ENCODE measurements at regions not wholly inside any gene's neighbourhood (a gene's known extent, or its start where the extent isn't known, plus 50 kb on each side); places are given as distances from the start of the nearest gene placed in this dataset.

DNA sequence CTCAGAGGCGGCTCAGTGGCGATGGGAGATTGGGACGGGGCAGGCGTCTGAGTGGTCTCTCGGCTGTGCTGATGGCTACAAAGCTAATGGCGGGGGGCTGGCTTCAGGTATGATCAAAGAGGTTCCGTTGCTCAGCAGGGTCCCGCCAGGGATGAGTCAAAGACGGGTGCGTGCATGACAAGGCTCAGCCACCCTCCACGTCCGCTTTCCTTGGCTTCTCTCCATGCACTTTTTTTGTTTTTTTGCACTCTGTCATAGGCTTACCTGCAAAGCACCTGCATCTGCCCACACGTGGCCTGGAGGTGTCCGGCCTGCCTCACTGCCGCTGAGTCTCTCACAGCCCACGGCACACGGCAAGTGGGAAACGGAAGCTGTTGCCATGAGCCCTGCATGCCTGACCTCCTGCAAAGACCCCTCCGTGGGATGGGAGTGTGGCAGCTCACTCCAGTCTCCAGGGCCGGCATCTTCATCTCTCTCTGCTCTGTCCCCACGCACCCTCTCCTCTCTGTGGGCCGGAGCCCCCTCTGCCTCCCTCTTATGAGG lies 85.5 kb upstream of the ZNF469 start:
- Mint-ChIP-seq H3K27me3 (peaks cover 6% of the 10 kb centered on the region), H3K27ac (no peak overlapping the region), H3K4me3 (no peak overlapping the region), H3K9me3 (no peaks in the 10 kb centered on the region), H3K4me1 (no peaks in the 10 kb centered on the region), H3K36me3 (no peaks in the 10 kb centered on the region)

DNA sequence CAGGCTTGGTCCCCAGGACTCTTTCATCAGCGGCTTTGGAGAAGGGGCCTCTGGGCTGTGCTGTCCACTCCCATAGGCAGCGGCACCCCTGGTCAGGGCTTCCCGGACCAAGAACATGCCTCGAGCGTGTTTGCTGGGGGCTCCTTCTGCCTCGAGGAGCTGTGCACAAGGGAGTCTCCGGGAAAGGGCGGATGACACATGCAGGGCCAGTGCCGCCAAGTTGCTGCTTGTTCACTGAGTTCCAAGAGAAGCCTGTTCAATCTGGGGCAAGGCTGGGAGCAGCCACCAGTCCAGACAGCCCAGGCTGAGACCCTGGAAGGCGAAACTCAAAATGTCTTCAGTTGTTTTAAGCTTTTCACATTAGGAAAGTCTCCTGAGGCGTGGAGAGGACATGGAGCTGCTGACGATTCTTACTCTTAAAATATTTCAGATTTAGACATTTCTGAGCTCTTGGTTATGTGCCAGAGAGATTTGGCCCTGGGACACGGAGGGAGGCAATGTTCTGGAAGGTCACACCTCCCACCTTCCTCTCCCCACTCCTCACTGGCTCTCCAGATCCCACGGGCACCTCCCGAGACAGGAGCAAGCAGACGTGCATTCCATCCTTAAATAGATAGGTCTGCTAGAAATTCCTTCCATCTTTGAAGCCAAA lies 84.5 kb upstream of the ZNF469 start:
- peaks cover 4% of the 10 kb centered on the region for H3K27me3 Mint-ChIP-seq
- no peak overlapping the region for H3K27ac Mint-ChIP-seq
- no peak overlapping the region for H3K4me3 Mint-ChIP-seq
- H3K9me3 Mint-ChIP-seq = no peaks in the 10 kb centered on the region
- no peaks in the 10 kb centered on the region for H3K36me3 Mint-ChIP-seq
- no peaks in the 10 kb centered on the region for H3K4me1 Mint-ChIP-seq

DNA sequence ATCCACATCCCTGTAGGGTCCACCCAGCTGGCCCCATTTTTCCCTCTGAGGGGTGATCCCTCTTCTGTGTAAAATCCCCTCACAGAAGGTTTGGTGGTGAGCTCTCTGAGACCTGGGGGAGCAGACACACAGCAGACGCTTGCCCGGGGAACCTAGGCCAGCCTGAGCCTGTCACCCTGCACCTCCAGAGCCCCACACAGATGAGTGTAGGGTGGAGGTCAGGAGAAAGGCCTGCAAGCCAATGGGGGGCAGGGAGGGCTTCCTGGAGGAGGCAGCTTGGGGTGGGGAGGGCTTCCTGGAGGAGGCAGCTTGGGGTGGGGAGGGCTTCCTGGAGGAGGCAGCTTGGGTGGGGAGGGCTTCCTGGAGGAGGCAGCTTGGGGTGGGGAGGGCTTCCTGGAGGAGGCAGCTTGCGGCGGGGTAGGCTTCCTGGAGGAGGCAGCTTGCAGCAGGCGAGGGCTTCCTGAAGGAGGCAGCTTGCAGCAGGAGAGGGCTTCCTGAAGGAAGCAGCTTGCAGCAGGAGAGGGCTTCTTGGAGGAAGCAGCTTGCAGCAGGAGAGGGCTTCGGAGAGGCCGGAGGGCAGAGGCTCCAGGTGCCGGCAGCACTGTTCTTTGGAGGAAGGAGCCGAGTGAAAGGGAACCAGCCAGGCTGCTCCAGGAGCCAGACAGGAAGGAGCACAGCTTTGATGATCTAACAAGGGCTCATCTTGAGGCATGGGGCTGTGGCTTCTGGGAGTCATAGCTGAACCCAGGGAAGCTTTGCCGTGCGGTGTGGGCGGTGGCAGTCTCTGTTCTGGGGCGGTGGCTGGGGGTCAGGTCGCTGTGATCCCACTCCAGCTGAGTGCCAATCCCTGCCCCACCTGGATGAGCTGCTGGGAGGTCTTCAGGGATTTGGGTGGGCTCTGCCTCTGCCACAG lies 83.7 kb upstream of the ZNF469 start:
- Mint-ChIP-seq H3K4me3 (no peak overlapping the region), H3K27ac (no peak overlapping the region), H3K4me1 (no peaks in the 10 kb centered on the region), H3K27me3 (peaks cover 4% of the 10 kb centered on the region), H3K36me3 (no peaks in the 10 kb centered on the region), H3K9me3 (no peaks in the 10 kb centered on the region)

DNA sequence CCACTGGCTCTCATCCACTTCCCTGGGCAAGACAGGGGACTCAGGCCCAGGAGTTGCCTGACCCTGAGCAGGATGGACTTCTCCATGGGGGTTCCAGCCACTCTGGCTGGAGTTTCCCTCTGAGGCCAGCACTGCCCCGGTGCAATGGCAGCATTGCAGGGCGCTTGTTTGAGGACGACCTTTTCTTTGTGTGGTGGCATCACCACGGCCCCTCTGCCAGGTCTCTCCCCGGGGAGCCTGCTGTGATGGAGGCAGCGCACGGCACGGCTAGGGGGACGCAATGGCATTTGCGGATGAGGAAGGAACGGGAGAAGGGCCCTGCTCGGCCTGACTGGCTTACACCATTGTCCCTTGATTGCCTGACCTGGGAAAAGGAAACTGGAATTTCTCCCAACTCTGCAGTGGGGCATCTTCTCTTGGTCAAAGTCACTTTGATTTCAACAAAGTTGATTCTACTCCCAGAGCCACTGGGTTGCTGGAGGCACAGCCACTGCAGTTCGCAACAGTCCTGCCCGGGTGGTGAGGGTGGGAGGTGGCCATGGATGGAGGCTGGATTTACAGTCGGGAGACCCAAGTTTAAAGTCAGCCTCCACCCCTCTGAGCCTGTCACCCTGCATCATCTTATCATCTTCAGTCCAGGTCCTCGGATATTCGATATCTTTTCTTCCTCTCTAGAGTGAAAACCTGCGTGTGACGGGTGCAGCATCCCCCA lies 82.9 kb upstream of the ZNF469 start:
- no peaks in the 10 kb centered on the region for H3K36me3 Mint-ChIP-seq
- peaks cover 4% of the 10 kb centered on the region for H3K27me3 Mint-ChIP-seq
- no peak overlapping the region for H3K4me3 Mint-ChIP-seq
- H3K27ac Mint-ChIP-seq = no peak overlapping the region
- H3K4me1 Mint-ChIP-seq = no peaks in the 10 kb centered on the region
- H3K9me3 Mint-ChIP-seq = no peaks in the 10 kb centered on the region

DNA sequence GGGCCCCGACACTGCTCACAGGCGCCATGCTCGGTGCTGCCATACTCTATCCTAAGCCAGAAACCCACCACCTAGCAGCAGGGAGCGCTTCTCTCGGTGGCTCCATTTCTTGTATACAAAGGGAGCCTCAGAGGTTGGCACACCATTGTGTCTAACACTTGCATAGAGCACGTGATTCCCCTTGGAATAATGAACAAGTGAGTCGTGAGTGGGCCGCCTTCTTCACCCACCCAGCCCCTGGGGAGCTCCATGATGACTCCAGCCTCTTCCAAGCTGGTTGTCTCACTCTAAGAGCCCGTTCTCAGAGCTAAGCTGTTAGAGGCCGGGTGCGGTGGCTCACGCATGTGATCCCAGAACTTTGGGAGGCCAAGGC lies 82.3 kb upstream of the ZNF469 start:
- peaks cover 4% of the 10 kb centered on the region for H3K27me3 Mint-ChIP-seq
- H3K9me3 Mint-ChIP-seq = no peaks in the 10 kb centered on the region
- H3K36me3 Mint-ChIP-seq = no peaks in the 10 kb centered on the region

DNA sequence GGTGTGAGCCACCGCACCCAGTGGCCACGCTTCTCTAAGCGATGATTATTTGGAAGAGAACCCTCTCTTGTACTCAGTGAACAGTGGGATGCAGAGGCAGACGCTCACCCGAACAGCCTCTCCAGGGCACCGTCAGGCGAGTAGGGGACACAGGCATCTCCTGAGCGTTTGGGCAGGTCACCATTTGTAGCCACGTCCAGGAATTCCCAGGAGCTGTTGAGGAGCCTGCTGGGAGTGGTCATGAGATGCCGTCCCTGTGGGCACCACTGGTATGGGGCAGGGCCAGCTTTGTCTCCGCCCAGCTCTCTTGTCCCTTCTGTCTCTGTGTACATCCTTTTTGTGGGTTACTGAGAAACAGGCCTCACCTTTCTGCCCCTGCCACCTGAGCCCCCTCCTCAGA lies 81.3 kb upstream of the ZNF469 start:
- no peaks in the 10 kb centered on the region for H3K9me3 Mint-ChIP-seq
- no peak overlapping the region for H3K27ac Mint-ChIP-seq
- H3K27me3 Mint-ChIP-seq = peaks cover 4% of the 10 kb centered on the region
- H3K36me3 Mint-ChIP-seq = no peaks in the 10 kb centered on the region
- H3K4me1 Mint-ChIP-seq = no peaks in the 10 kb centered on the region
- no peak overlapping the region for H3K4me3 Mint-ChIP-seq

More for the DNA sequence above, 82.3 kb upstream of the ZNF469 start:
- Mint-ChIP-seq H3K27ac (no peak overlapping the region), H3K4me3 (no peak overlapping the region), H3K4me1 (no peaks in the 10 kb centered on the region)

DNA sequence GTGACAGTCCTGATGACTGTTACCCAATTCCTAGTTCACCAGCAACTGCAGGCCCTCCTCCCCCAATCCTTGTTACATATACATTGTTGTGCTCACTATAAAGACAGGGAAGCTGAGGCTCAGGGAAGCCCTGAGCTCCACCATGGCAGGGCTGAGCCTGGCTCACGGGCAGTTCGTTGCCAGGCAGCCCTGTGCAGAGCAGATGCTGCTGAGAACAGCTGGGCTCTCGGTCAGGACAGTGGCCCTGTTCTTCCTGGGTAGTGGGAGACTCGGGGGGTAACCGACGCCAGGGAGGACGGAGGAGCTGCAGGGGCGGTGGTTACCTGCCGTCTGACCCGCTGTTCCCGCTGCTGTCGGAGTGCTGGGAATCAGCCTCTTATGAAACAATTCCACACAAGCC lies 80.9 kb upstream of the ZNF469 start:
- H3K4me3 Mint-ChIP-seq = no peak overlapping the region

DNA sequence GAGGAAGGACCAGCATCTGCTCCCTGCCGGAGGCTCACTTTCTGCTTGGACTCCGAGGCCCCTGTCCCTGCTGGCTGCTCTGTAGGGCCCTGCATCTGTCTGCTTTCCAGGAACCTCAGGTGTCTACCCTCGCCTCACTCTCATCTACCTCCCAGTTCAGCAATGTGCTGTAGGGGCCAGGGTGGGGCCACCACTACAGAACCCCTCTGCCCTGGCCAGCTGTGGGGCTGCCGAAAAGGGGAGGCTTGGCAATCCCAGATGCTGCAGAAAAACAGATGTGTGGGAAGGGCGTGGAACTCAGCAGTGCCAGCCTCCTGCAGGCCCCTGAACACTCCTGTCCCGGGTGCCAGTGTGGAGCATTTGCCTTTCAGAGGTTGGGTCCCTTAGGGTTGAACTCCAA lies 80.1 kb upstream of the ZNF469 start:
- Mint-ChIP-seq H3K4me1 (no peaks in the 10 kb centered on the region), H3K36me3 (no peaks in the 10 kb centered on the region), H3K27ac (no peak overlapping the region)

More for the DNA sequence above, 80.9 kb upstream of the ZNF469 start:
- Mint-ChIP-seq H3K27ac (no peak overlapping the region), H3K36me3 (no peaks in the 10 kb centered on the region), H3K4me1 (no peaks in the 10 kb centered on the region), H3K27me3 (peaks cover 4% of the 10 kb centered on the region), H3K9me3 (no peaks in the 10 kb centered on the region)

DNA sequence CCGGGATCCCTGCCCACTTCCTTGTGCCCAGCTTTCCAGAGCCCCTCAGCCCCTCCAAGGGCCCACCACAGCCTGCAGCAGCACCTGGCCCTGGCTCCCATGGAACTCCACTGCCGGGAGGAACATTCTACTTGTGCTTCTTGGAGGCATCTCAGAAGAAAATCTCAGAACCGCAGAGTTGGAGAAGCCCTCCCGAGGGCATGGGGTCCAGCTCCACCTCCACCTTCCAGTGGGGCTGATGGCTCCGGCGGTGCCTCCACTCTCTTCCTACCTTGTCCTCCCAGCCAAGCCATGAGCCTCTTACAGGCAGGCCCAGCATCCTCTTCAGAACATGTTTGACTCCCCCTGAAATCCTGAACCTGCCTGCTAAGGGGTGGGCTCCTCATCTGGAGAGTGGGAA lies 79.4 kb upstream of the ZNF469 start:
- Mint-ChIP-seq H3K4me3 (no peak overlapping the region), H3K27me3 (peaks cover 9% of the 10 kb centered on the region)

More for the DNA sequence above, 80.1 kb upstream of the ZNF469 start:
- no peak overlapping the region for H3K4me3 Mint-ChIP-seq
- no peaks in the 10 kb centered on the region for H3K9me3 Mint-ChIP-seq
- H3K27me3 Mint-ChIP-seq = peaks cover 7% of the 10 kb centered on the region

DNA sequence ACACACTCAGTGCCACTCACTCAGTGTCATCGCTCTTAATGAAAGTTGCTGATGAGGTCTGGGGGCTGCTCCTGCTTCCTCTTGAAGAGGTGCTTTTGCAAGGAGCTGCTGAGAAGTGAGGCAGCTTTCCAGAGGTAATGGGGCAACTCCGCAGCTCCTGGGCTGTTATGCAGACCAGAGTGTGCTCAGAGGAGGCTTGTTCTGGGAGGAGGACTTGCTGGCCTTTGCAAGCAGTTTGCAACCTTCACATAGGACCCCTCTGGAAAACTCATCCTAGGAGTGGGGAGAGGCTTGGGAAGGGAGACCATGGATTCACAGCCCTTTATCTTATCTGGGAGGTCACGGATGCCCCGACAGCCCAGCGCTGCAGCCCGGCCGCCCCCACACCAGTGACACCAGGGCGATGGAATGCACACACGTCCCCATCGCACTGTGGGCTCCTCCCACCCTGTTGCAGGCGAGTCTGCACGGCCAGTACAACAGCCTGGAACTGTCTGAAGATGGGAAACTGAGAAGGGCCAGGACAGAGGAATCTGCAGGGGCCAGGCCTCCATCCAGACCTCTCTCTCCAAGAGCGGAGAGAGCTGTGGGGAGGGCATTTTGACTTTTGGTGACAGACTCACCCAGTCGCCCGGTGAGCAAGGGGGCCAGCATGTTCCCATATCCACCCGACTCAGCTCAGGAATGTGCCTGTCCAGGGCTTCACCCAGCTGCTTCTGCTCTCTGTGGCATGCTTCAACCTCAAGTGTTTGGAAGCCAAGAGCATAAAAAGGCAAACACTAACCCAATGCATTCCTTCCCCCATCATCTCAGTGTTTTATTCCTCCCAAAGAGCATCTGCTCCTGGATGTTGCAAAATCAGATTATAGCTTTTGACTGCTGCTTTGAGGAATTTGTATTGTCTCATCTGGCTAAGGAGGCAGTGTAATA lies 78.6 kb upstream of the ZNF469 start:
- Mint-ChIP-seq H3K9me3 (no peaks in the 10 kb centered on the region), H3K36me3 (no peaks in the 10 kb centered on the region), H3K27me3 (peaks cover 13% of the 10 kb centered on the region), H3K4me3 (no peak overlapping the region), H3K4me1 (no peaks in the 10 kb centered on the region), H3K27ac (no peak overlapping the region)

More for the DNA sequence above, 79.4 kb upstream of the ZNF469 start:
- H3K36me3 Mint-ChIP-seq = no peaks in the 10 kb centered on the region
- no peaks in the 10 kb centered on the region for H3K9me3 Mint-ChIP-seq
- no peak overlapping the region for H3K27ac Mint-ChIP-seq
- no peaks in the 10 kb centered on the region for H3K4me1 Mint-ChIP-seq

DNA sequence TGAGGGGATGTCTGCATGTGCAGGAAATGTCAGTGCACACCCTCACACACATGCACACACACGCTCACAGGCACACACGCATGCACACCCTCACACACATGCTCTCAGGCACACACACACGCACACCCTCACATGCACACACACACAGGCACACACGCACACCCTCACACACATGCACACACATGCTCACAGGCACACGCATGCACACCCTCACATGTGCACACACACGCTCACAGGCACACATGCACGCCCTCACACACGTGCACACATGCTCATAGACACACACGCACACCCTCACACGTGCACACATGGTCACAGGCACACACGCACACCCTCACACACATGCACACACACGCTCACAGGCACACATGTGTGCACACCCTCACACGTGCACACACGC lies 77.6 kb upstream of the ZNF469 start:
- Mint-ChIP-seq H3K27ac (no peak overlapping the region), H3K36me3 (no peaks in the 10 kb centered on the region), H3K27me3 (peaks cover 12% of the 10 kb centered on the region), H3K4me1 (no peaks in the 10 kb centered on the region), H3K9me3 (no peaks in the 10 kb centered on the region), H3K4me3 (no peak overlapping the region)

DNA sequence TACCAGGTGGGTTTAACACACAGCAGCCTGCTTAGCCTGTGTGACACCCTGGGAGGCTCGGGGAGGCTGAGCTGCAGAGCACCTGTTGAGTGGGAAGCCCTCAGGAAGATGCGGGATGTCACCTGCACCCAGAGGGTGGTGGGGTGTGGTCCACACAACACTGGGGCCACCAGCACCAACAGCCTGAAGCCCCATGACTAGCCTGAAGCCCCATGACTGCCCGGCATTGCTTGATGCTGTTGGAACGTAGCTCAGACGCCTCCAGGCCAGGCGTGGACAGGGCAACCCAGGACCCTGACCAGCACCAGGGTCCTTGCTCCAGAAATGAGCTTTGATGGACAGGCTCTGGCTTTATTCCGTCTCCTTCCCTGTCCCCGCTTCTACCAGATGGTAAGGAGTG lies 76.3 kb upstream of the ZNF469 start:
- H3K36me3 Mint-ChIP-seq = no peaks in the 10 kb centered on the region
- peaks cover 11% of the 10 kb centered on the region for H3K27me3 Mint-ChIP-seq

DNA sequence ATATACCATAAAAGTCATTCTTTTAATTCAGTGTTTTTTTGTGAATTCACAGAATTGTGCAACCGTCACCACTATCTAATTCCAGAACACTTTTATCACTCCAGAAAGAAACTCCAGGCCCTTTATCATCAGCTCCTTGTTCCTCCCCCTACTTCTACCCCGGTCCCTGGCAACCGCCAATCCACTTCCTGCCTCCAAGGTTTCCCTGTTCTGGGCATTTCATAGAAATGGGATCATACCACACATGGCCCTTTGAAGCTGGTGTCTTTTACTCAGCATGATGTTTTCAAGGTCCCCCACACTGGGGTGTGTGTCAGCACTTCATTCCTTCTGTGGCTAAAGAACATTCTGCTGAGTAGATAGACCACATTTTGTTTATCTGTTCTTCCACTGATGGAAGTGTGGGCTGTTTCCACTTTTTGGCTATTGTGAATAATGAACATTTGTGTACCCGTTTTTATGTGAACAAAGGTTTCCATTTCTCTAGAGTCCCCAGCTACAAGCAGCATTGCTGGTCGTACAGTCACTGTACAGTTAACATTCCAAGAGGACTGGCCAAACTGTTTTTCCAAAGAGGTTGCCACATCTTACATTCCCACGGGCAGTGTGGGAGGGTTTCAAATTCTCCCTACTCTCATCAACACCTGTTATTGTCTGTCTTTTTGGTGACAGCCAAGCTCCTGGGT lies 75.8 kb upstream of the ZNF469 start:
- H3K27me3 Mint-ChIP-seq = peaks cover 9% of the 10 kb centered on the region
- H3K9me3 Mint-ChIP-seq = peaks cover 4% of the 10 kb centered on the region
- no peak overlapping the region for H3K4me3 Mint-ChIP-seq
- H3K4me1 Mint-ChIP-seq = no peaks in the 10 kb centered on the region
- no peak overlapping the region for H3K27ac Mint-ChIP-seq
- H3K36me3 Mint-ChIP-seq = no peaks in the 10 kb centered on the region

More for the DNA sequence above, 76.3 kb upstream of the ZNF469 start:
- Mint-ChIP-seq H3K4me3 (no peak overlapping the region), H3K27ac (no peak overlapping the region), H3K9me3 (no peaks in the 10 kb centered on the region), H3K4me1 (no peaks in the 10 kb centered on the region)

DNA sequence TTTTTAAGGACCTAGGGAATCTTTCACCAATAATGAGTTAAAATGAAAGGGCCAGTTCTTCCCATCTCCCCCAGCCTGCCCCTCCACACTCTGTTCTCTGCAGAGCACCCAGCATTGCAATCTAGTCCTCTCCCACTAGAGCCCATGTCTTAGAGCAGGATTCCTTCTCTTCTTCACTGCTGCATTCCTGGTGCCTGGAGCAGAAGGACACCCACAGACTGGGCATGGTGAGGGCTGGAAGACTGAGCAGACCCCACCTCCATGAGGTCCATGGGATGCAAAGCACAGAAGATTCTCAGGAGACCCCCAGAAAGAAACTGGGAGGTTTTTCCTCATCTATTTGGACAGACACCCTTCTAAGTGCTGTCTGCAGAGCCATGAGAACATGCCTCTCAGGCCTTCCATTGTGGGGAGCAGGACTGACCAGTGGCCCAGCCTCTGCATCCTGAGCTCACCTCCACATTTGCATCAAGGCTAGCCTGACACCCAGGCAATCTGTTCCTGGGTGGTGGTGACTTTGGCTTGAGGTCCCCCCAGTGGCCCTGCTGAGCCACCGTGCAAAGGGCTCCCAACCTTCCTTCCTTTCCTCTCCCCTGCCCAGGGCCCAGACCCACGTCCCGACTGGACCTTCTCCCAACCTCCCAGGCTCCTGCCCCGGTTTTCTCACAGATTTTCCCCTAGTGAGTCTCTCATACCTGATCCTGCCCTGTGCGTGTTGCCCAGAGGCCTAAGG lies 74.2 kb upstream of the ZNF469 start:
- H3K9me3 Mint-ChIP-seq = peaks cover 4% of the 10 kb centered on the region
- H3K27ac Mint-ChIP-seq = no peak overlapping the region
- H3K4me1 Mint-ChIP-seq = no peaks in the 10 kb centered on the region
- no peak overlapping the region for H3K4me3 Mint-ChIP-seq
- H3K36me3 Mint-ChIP-seq = no peaks in the 10 kb centered on the region
- H3K27me3 Mint-ChIP-seq = peaks cover 10% of the 10 kb centered on the region
